ENCODE measurements at regions not wholly inside any gene's neighbourhood (a gene's known extent, or its start where the extent isn't known, plus 50 kb on each side); places are given as distances from the start of the nearest gene placed in this dataset.
"Not testable (repeated sequence)": the region's sequence is repeated elsewhere in the genome, so short reads cannot be mapped to it uniquely, and the experiment has no call there.

DNA sequence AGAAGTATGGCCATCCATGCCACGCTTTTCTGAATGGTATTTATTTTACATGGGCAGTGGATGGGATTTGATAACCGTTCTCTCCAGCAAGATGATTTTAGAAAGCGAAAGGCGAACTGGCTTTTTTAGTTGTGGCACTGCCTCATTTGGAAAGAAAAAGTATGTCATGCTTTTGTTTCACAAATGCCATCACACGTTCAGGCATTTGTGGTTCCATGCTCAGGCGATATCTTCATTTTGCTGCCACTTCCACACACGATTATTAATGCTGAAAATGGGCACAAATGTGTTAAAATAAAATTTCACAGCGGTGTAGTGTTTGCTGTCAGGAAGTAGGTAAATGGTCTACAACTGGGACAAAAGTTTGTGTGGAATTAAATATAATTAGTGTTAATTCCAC lies 328.1 kb downstream of the BCL2L11 start:
- DNase-seq (ENCODE audit: low spot score), result not testable (repeated sequence)

DNA sequence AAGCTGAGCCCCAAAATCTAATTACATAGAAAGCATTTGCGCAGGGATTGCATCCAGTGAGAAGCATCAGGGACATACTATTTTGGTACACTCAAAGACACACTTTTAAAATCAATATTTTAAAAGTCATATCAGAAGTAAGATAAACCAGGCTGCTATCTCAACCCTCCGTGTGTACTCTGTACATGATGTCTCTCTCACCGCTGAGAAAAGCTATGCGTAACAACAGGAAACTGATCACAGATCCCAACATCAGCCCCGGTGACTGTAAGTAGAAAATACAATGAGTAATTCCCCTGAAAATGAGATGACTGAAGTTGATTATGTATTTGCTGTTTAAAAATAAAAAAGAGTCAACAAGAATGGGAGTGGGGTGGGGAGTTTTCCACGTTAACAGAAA lies 329.8 kb downstream of the BCL2L11 start:
- DNase-seq (ENCODE audit: low spot score), result not testable (repeated sequence)

DNA sequence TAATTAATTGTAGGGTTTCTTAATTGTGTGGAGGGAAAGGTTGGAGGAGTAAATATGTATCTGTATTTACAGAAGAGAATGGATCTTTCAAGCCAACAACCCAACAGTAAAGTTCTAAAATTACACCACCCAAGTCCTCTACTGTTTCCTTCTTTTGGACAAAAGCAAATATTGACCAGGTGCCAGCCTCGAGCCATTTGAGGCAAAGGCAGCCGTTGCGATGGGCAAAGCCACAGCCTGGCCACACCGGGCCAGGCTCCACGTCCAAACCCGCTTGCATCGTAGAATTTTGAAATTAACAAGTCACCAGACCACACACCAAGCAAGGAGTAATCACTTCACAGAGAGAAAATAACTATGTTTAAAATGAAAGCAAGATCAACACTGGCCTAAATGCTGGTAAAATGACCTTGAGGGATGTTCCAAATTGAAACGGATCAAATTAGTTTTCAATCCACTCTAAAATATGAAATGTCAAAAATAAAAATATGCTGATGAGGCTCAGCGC lies 331.0 kb downstream of the BCL2L11 start:
- DNase-seq (ENCODE audit: low spot score), result not testable (repeated sequence)

DNA sequence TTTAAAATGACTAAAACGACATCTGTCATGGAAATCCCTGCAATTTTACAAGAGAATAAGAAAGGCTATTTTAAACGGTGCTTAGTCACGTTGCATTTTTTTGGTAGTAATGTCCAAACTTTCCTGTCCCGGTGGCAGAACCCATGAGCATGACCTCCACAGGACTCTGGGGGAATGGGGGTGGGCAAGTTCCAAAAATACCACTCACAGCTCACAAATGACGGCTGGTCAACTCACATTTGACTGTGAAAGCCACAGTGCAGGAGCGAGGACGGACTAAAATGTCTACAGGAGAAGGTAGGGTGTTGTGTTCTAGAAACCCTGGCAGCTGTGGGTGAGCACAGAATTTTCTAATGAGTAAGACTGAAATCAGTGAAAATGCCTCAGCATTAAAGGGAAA lies 331.5 kb downstream of the BCL2L11 start:
- DNase-seq (ENCODE audit: low spot score), result not testable (repeated sequence)

DNA sequence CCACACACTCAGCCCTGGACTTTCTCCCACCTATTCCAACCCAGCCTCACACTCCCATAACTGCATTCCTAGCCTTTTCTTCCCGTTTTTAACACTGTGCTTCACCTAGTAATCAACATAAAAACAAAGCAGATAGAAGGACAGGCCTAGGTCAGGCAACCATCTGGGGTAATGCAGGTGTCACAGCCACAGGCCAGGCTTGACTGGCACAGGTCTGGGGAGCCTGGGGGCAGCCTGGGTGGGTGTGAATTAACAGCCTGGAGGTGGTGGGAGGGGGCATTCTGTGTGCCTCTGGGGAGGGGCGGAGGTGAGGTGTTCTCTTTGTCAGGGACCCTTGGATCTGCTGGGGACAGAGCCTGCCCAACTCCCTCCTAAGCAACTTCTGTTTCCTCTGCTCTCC lies 332.6 kb downstream of the BCL2L11 start:
- not testable (repeated sequence) for DNase-seq (ENCODE audit: low spot score)

DNA sequence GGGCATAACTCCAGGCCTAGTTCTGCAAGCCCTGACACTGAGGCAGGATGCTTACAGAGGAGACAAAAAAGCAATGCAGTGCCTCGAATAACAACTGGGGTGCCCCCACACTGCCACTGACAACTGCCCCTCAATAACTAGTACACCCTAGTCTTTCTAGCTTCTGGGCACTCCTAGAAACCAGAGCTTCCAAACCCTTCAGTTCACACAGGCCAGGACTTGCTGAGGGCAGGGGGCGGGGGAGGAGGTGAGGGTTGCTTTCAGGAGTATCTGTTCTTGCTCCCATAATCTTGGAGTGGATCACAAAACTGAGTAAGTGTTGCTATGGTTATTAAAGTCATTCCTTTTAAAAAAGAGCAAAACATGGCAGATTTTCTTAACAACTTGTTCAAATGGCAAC lies 333.1 kb downstream of the BCL2L11 start:
- DNase-seq (ENCODE audit: low spot score), result not testable (repeated sequence)

DNA sequence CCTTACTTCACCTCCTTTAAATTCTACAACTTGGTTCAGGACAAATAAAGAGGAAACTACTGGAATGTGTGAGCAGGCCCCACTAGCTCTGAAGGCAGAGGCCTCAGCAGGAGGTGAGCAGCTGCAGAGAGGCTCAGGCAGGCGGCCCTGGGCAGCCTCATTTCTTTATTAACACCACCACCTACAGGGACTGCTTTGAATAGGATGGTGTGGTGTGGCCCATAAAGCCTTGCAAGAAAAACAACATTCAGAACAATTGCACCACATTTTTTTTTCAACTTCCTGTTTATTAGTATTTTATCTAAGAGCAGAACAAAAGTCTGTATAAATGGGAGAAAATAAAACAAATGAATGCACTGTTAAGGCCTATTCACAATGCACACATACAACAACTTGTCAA lies 333.7 kb downstream of the BCL2L11 start:
- DNase-seq (ENCODE audit: low spot score), result not testable (repeated sequence)

DNA sequence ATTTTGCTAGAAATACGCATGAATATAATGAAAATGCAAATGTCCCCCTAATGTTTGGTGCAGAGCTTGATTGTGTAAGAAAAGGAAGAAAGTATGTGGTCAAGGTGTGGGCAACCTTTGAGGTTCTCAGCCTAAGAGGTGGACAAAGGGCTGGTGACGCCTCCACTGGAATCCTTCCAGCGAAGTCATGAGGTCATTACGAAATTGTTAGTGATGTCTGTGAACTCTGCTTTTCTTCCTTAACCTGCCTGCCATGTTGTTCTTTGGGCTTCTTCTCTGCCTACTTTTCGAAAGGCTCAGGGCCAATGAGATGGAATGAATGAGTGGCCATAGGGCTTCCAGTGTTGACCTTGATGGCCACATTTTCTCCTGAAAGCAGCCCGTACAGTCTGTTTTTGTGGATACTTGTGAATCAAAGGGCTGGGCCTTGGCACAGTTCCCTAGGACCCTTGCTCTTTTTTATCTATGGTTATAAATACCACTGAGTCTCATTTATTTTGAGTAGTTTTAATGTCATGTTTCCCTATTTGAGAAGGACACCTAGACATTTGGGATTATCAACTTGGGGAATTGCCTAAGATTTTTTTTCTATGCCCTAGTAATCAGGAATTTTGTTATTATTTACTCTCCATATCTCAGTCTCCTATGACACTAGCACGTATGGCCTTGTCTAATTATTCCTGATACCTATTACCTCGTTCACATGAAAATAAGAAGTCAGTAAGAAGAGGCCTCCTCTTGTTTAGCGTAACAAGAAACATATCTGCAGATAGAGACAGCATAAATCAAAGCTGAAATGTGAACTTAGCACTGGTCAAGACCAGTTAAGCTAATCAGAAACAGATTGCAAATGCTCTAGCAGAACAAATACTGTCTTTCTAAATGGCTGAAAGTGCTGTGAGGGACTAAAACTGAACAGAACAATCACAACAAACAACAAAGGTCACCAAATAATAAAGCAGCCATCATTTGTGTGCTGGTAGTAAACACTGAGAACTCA lies 334.6 kb downstream of the BCL2L11 start:
- not testable (repeated sequence) for DNase-seq (ENCODE audit: low spot score)

DNA sequence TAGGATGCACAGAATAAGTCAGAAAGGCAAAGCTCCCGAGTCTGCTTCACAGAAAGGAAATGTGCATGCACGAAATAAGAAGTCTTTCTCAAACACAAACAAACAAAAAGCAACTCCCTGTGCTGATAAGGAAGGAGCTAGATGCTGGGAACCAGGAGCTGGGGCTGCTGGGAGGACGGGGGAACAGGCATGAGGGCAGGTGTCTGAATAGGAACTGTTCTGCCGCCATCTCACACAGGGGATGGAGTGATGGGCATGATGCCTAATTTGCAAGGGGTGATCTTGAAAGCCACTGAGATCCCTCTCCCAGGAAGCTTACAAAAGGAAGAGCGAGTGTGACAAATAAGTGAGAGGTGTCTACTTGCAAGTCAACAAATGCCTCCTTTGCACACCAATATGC lies 336.5 kb downstream of the BCL2L11 start:
- not testable (repeated sequence) for DNase-seq (ENCODE audit: low spot score)

DNA sequence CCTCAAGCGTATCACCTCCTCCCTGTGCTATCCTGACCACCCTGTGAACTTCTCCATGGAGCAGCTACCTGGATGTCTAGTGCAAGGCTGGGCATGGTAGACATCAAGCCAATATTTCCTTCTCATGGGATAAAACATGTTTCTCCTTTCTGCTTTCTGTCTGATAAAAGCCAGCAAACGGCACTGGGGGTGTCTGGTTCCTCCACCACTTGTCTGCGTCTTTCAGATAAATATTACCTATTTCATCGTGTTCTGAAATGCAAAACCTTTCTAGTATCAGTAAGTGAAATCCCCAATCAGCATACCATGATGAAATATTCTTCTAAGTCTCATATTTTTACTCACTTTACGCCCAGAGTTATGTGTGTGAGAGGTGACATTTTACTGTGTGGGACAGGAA lies 340.2 kb downstream of the BCL2L11 start:
- DNase-seq (ENCODE audit: low spot score), result not testable (repeated sequence)

DNA sequence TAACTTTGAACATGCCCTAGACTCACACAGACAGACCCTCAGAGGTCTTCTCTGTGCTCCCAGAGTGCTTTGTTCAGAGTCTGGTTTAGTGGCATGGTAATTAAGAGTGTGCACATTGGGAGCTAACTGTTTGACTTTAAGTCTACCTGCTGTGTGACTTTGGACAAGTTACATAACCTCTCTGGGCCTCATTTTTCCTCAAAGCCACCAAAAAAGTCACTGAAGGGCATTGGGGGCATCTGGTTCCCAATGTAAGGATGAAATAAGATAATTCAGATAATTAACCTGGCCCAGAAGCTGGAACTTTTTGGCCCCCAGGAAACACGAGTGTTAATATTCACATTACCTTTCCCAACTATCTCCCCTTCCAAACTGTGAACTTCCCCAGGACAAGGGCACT lies 341.1 kb downstream of the BCL2L11 start:
- DNase-seq (ENCODE audit: low spot score), result not testable (repeated sequence)

DNA sequence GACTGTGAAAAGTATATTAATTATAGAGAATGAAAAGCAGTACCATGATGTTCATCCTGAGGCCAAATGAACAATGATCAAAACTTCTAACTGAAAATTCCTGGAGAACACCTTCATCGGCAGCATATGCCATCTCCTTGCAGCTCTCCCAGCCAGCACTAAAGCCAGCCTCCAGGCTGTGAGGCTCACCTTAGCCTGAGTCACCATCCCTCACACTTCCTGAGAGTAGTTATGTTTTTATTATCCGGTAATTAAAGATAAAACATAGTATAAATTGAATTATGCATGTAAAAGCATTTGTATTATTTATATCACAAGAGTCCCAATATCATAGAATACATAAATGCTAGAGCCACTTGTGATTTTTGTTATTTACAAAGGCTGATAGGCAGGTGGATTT lies 341.9 kb downstream of the BCL2L11 start:
- DNase-seq (ENCODE audit: low spot score), result not testable (repeated sequence)

DNA sequence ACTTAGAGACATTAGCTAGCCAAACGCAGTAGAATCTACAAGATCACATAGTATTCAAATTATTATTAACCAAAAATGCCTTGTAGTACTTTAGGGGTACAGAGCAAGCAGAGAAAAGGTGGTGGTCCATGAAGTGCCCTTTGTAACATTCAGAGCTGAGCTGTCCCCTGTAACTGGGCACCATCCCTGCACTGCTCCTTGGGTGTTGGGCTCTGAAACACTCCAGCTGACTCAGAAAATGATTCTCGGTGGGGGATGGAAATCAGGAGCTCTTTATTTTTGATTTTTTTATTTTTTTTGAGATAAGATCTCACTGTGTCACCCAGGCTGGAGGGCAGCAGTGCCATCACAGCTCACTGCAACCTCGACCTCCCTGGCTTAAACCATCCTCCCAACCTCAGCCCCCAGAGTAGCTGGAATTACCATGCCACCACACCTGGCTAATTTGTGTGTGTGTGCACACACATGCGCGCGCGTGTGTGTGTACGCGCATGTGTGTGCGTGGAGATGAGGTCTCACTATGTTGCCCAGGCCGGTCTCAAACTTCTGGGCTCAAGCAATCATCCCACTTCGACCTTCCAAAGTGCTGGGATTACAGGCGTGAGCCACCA lies 342.6 kb downstream of the BCL2L11 start:
- DNase-seq (ENCODE audit: low spot score), result not testable (repeated sequence)

DNA sequence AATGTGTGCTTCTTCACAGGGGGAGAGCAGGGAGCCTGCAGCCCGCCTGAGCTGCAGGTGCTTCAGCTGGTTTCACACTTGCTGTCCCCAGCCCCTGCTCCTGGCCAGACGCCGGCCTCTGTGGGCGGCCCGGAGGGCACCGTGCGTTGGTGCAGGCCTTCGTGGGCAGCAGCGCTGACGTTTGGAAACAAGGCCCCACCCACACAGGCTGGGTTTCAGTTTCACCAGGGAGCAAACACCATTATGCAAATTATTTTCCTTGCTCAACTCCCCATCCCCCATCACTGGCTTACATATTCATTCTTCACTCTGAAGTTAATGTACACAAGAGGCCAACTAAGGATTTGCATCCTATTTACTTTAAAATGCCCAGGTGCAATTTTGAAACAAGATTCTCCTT lies 343.2 kb downstream of the BCL2L11 start:
- not testable (repeated sequence) for DNase-seq (ENCODE audit: low spot score)

DNA sequence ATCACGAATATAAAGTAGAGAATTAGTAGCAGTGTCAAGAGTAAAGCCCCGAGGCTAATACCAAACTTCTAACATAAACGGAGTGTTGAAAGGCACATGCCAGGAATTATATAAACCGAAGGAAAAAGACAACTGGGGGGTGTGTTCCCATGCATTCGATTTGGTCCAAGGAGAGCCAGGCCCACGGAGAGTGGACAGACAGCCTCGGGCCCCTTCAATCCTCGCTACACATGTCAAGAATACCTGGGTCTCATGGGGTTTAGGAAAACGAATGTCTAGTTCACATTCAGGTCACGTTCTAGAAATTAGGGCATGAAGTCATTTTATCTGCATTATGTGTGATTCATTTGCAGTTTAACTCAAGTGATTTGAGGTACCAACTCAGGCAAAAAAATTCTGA lies 343.7 kb downstream of the BCL2L11 start:
- not testable (repeated sequence) for DNase-seq (ENCODE audit: low spot score)

DNA sequence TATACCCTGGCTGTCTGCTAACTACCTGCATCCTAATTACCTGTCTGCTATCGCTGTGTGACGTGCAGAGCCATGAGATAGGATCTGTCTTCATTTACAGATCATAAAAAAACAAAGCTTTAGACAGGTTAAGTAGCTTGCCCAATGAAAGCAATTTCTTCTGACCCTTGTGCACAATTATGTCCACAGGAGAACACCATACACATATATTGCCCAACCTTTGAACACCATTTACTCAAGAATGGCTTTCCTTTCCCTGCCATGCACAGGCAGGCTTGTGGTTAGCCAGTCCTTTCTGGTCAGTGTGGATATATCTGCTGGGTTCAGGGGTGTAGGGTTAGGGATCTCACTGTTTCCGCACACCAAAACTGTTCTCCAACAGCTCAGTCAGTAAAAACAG lies 344.8 kb downstream of the BCL2L11 start:
- DNase-seq (ENCODE audit: low spot score), result not testable (repeated sequence)

DNA sequence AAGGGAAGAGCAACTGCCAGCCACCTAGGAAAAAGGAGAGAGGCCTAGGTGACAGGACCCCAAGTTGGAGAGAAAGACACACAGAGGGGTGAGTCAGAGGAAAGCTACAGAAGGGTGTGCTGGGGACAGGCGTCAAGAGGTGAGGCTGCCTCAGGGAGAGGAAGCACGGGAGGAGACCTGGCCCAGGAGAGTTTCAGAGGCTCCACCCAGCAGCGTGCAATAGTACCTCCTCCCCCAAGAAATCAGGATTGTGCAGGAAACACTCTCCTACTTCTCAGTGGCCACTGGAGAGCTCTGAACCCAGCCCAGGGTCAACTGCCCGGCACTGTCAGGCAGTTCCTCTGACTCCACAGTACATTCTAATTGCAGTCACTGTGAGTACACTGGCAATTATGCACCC lies 346.0 kb downstream of the BCL2L11 start:
- DNase-seq (ENCODE audit: low spot score), result not testable (repeated sequence)

DNA sequence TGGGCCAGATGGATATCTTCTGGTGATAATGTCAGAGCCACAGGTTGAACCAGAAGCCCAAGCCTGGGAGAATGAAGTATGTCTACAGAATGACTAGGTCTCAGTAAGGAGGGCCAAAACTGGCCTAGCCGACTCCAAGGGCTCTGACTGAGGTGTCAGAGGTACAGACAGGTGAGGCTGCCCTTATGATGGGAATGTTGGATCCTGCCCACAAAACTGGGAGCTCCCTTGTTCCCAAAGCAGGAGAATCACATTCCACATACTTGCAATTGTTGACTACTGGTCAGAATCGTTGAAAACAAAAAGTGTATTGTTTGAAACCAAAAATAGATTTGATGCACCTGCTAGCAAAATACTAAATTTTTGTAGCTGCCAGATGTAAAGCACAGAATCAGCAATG lies 350.2 kb downstream of the BCL2L11 start:
- not testable (repeated sequence) for DNase-seq (ENCODE audit: low spot score)

DNA sequence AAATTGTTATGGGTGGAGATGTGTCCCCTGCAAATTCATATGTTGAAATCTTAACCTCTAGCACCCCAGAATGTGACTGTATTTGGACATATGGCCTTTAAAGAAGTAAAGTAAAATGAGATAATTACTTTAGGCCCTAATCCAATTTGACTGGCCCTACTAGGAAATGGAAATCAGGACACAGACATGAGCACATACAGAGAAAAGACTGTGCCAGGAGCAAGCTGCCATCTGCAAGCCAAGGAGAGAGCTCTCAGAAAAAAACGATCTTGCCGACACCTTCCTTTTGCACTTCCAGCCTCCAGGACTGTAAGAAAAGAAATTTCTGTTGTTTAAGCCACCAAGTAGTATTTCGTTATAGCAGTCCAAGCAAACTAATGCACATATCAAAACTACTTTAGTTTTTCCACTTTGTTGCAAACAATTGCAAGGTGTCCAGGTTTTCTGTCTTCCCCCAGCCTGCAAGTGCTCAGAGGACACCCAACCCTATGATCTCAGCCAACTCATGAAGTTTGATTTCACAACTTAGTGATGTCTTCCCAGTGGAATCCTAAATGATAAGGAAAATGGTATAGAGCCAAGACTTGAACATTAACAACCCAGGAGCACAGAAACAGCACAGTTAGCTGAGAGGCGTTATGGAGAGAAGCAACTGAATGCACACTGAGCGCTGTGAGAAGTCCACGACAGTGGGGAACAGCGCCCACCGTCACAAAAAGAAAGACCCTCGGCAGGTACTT lies 351.2 kb downstream of the BCL2L11 start:
- DNase-seq (ENCODE audit: low spot score), result not testable (repeated sequence)

DNA sequence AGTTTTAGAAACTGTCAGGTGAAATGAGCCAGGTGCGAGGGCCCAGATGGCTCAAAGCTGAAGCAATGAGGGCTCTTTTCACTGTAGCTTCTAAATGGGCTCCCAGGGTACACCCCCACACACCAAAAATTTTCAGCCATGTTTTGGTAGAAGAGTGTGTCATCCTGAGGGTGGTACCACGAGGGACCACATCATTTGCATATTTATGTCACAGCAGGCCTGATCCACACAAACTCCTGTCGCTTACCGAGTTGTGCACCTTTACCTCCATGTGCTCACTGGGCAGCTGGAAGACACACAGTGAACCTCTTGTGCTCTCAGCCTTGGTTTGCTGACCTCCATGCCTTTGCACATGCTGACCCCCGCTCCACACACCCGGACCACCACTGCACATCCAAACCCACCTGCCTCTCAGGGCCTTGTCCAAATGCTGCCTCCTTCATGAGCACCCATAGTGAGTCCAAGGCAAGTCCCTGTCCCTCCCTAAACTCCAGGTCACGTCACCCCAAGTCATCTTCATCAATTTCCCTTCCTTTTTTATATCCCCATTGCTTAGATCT lies 352.2 kb downstream of the BCL2L11 start:
- DNase-seq (ENCODE audit: low spot score), result not testable (repeated sequence)

DNA sequence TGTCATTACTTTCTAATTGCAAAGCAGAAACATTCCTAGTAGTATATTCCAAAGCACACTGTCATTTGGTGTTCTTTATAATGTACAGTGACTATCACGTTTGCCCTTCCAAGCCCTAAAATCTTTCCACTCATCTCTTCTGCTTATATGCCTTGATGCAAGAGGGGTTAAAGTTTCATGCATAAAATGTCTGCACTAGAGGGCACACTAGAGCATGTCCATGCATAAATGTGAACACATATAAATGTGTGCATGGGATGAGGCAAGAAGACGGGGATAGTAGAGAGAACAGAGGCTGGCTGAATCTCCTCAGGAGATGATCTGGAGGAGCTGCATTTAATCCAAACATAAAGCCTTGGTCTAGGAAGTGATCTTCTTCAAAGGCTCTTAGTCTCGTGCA lies 352.8 kb downstream of the BCL2L11 start:
- DNase-seq (ENCODE audit: low spot score), result not testable (repeated sequence)

DNA sequence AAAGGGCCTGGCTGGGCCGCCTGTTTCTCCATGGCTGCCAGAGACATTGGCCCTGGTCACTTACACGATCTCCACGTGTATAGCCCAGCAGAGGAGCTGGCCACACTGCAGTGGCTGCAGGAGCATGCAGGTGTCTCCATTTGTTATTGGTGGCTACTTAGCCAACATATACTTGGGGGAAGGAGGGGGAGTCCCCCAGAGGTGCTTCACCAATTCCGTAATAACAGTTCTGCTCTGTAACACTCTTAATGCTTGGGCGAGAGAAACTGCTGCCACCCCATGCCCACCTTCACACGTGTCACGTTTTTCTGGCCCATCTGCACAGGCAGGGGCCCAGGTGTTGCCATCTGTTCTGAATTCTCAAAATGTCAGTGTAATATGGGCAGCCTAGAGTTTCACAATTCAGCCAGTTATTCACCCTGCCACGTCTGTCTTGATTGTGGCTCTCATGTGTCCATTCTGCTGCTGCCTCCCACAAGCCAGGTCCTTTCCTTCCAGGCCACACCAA lies 353.5 kb downstream of the BCL2L11 start:
- DNase-seq (ENCODE audit: low spot score), result not testable (repeated sequence)
